Activated naive CD4-positive, alpha-beta T cell treated with anti-CD3 and anti-CD28 coated beads, Interleukin-2, amount 50 U/mL, for 72 hours (primary cell): ENCODE measurements at regions not wholly inside any gene's neighbourhood (a gene's known extent, or its start where the extent isn't known, plus 50 kb on each side); places are given as distances from the start of the nearest gene placed in this dataset.
"Not testable (repeated sequence)": the region's sequence is repeated elsewhere in the genome, so short reads cannot be mapped to it uniquely, and the experiment has no call there.

ENCODE experiments used
- ATAC-seq, 2 donors: fragments of 150-1000 bp; cut with Tn5 transposase; 2 replicates each; pipeline ENCODE4 v1.10.0; 2021; ENCODE audit warnings: mild to moderate bottlenecking in 2 of 2, moderate library complexity in 2 of 2
- DNase-seq, 2 donors: peaks; one replicate each; pipeline ENCODE4 v3.0.0; 2021 to 2022; ENCODE audit warnings: low spot score in 2 of 2
- H3K27ac Mint-ChIP-seq, 2 donors: one replicate each; pipeline ENCODE4 v1.8.0; 2022; ENCODE audit warnings: mild to moderate bottlenecking in 2 of 2, mixed read lengths in 2 of 2
- H3K36me3 Mint-ChIP-seq, 2 donors: one replicate each; pipeline ENCODE4 v1.8.0; 2022; ENCODE audit warnings: mixed read lengths in 2 of 2
- H3K9me3 Mint-ChIP-seq, 2 donors: one replicate each; pipeline ENCODE4 v1.8.0; 2022; ENCODE audit warnings: mixed read lengths in 2 of 2

- Mint-ChIP-seq H3K27ac (no peak overlapping the region), H3K9me3 (peaks cover 10 to 21% of the 10 kb centered on the region in 2 donors), H3K36me3 (no peaks in the 10 kb centered on the region)
- no peak for DNase-seq
- ATAC-seq = no peak
Observed at GRCh38 chr12:61232040-61232439, 1028.2 kb upstream of the USP15 start.

- Mint-ChIP-seq H3K36me3 (no peaks in the 10 kb centered on the region), H3K27ac (no peak overlapping the region), H3K9me3 (peaks cover 5 to 17% of the 10 kb centered on the region in 2 donors)
- DNase-seq = no peak
- ATAC-seq = no peak
Observed at GRCh38 chr12:61250303-61250702, 1009.9 kb upstream of the USP15 start.

GRCh38 chr12:61251076-61251475 is 1009.1 kb upstream of the USP15 start:
- Mint-ChIP-seq H3K36me3 (no peaks in the 10 kb centered on the region), H3K9me3 (peaks cover 4 to 16% of the 10 kb centered on the region in 2 donors), H3K27ac (no peak overlapping the region)
- ATAC-seq (no peak), DNase-seq (no peak)

GRCh38 chr12:61254225-61254624 is 1006.0 kb upstream of the USP15 start:
- H3K27ac Mint-ChIP-seq = no peak overlapping the region
- no peaks in the 10 kb centered on the region for H3K36me3 Mint-ChIP-seq
- H3K9me3 Mint-ChIP-seq = peaks cover 4 to 10% of the 10 kb centered on the region in 2 donors
- DNase-seq = no peak
- ATAC-seq = no peak

- not testable (repeated sequence) for H3K27ac Mint-ChIP-seq, ATAC-seq, DNase-seq
- peaks cover 17 to 43% of the 10 kb centered on the region in 2 donors for H3K9me3 Mint-ChIP-seq
- peaks cover 5 to 12% of the 10 kb centered on the region in 2 donors for H3K36me3 Mint-ChIP-seq
Observed at GRCh38 chr12:61264294-61264693, 995.9 kb upstream of the USP15 start.

- DNase-seq = no peak
- Mint-ChIP-seq H3K27ac (no peak overlapping the region), H3K9me3 (peaks cover 11 to 38% of the 10 kb centered on the region in 2 donors)
Observed at GRCh38 chr12:61267474-61267873, 992.7 kb upstream of the USP15 start.

GRCh38 chr12:61272441-61272840 is 987.8 kb upstream of the USP15 start:
- no peak for DNase-seq
- H3K36me3 Mint-ChIP-seq = no peaks in the 10 kb centered on the region
- peaks cover 0 to 4% of the 10 kb centered on the region in 2 donors for H3K9me3 Mint-ChIP-seq
- H3K27ac Mint-ChIP-seq = no peak overlapping the region
- ATAC-seq = no peak

More at GRCh38 chr12:61267474-61267873, 992.7 kb upstream of the USP15 start:
- H3K36me3 Mint-ChIP-seq = peaks cover 5 to 12% of the 10 kb centered on the region in 2 donors
- ATAC-seq = no peak

GRCh38 chr12:61282790-61283575 is 977.2 kb upstream of the USP15 start:
- ATAC-seq = no peak

GRCh38 chr12:61290473-61290872 is 969.7 kb upstream of the USP15 start:
- Mint-ChIP-seq H3K36me3 (peaks cover 7 to 12% of the 10 kb centered on the region in 2 donors), H3K27ac (no peak overlapping the region), H3K9me3 (peaks cover 21 to 24% of the 10 kb centered on the region in 2 donors)
- ATAC-seq (no peak), DNase-seq (no peak)

More at GRCh38 chr12:61282790-61283575, 977.2 kb upstream of the USP15 start:
- Mint-ChIP-seq H3K9me3 (peaks cover 19 to 20% of the 10 kb centered on the region in 2 donors), H3K36me3 (peaks cover 0 to 8% of the 10 kb centered on the region in 2 donors), H3K27ac (no peak overlapping the region)
- DNase-seq = no peak

GRCh38 chr12:61291647-61292046 is 968.6 kb upstream of the USP15 start:
- Mint-ChIP-seq H3K27ac (no peak overlapping the region), H3K9me3 (peaks cover 23 to 28% of the 10 kb centered on the region in 2 donors), H3K36me3 (peaks cover 7 to 11% of the 10 kb centered on the region in 2 donors)
- no peak for DNase-seq
- no peak for ATAC-seq

GRCh38 chr12:61294011-61294410 is 966.2 kb upstream of the USP15 start:
- H3K27ac Mint-ChIP-seq, ATAC-seq, H3K36me3 Mint-ChIP-seq, DNase-seq: not testable (repeated sequence)
- H3K9me3 Mint-ChIP-seq = peaks cover 11 to 15% of the 10 kb centered on the region in 2 donors

GRCh38 chr12:61301817-61302216 is 958.4 kb upstream of the USP15 start:
- Mint-ChIP-seq H3K9me3 (peaks cover 0 to 4% of the 10 kb centered on the region in 2 donors), H3K27ac (no peak overlapping the region), H3K36me3 (no peaks in the 10 kb centered on the region)
- DNase-seq = no peak
- no peak for ATAC-seq

GRCh38 chr12:61302282-61302681 is 957.9 kb upstream of the USP15 start:
- DNase-seq (no peak), ATAC-seq (no peak)
- no peaks in the 10 kb centered on the region for H3K36me3 Mint-ChIP-seq
- no peak overlapping the region for H3K27ac Mint-ChIP-seq
- H3K9me3 Mint-ChIP-seq = peaks cover 0 to 4% of the 10 kb centered on the region in 2 donors

GRCh38 chr12:61308220-61308619 is 952.0 kb upstream of the USP15 start:
- Mint-ChIP-seq H3K27ac (no peak overlapping the region), H3K36me3 (no peaks in the 10 kb centered on the region), H3K9me3 (peaks cover 9 to 11% of the 10 kb centered on the region in 2 donors)
- DNase-seq (no peak), ATAC-seq (no peak)

- no peak overlapping the region for H3K27ac Mint-ChIP-seq
- no peaks in the 10 kb centered on the region for H3K36me3 Mint-ChIP-seq
- peaks cover 12 to 14% of the 10 kb centered on the region in 2 donors for H3K9me3 Mint-ChIP-seq
- no peak for DNase-seq
- ATAC-seq = no peak
Observed at GRCh38 chr12:61311413-61311812, 948.8 kb upstream of the USP15 start.

GRCh38 chr12:61348871-61349270 is 911.3 kb upstream of the USP15 start:
- H3K36me3 Mint-ChIP-seq = no peaks in the 10 kb centered on the region
- H3K27ac Mint-ChIP-seq = no peak overlapping the region
- DNase-seq (no peak), ATAC-seq (no peak)
- peaks cover 0 to 3% of the 10 kb centered on the region in 2 donors for H3K9me3 Mint-ChIP-seq

- ATAC-seq (no peak), DNase-seq (no peak)
- Mint-ChIP-seq H3K36me3 (no peaks in the 10 kb centered on the region), H3K27ac (no peak overlapping the region), H3K9me3 (no peaks in the 10 kb centered on the region)
Observed at GRCh38 chr12:61355105-61355504, 905.1 kb upstream of the USP15 start.

- DNase-seq = no peak
- Mint-ChIP-seq H3K36me3 (no peaks in the 10 kb centered on the region), H3K9me3 (no peaks in the 10 kb centered on the region), H3K27ac (no peak overlapping the region)
- ATAC-seq = no peak
Observed at GRCh38 chr12:61356485-61356884, 903.7 kb upstream of the USP15 start.
